ENCODE measurements at regions not wholly inside any gene's neighbourhood (a gene's known extent, or its start where the extent isn't known, plus 50 kb on each side); places are given as distances from the start of the nearest gene placed in this dataset.

- DNase-seq (ENCODE audit: low spot score) = no peak
- no peak for TF ChIP-seq CTCF (IDR thresholded peaks at IDR 0.05; ENCODE audit: extremely low read depth, insufficient read depth, missing control alignments)
- in situ Hi-C loops (cut with MboI; ENCODE audit: low pct_unique_long_range_greater_than_20kb, low sequenced_read_pairs, unreplicated experiment) = loop anchor here (10.0 kb wide), 1 partner anchor 73 kb away; no protein-coding TSS in a partner anchor
Observed at GRCh38 chr15:92811148-92811913, 88.8 kb upstream of the CHD2 start.

- TF ChIP-seq CTCF (IDR thresholded peaks at IDR 0.05; ENCODE audit: extremely low read depth, insufficient read depth, missing control alignments) = no peak
- in situ Hi-C loops (cut with MboI; ENCODE audit: low pct_unique_long_range_greater_than_20kb, low sequenced_read_pairs, unreplicated experiment) = loop anchor here (10.0 kb wide), 1 partner anchor 73 kb away; no protein-coding TSS in a partner anchor
- DNase-seq (ENCODE audit: low spot score) = no peak
Observed at GRCh38 chr15:92812271-92812670, 87.9 kb upstream of the CHD2 start.

GRCh38 chr15:92813485-92813884 lies 86.6 kb upstream of the CHD2 start:
- in situ Hi-C loops (cut with MboI; ENCODE audit: low pct_unique_long_range_greater_than_20kb, low sequenced_read_pairs, unreplicated experiment) = loop anchor here (10.0 kb wide), 1 partner anchor 71 kb away; no protein-coding TSS in a partner anchor
- TF ChIP-seq CTCF (IDR thresholded peaks at IDR 0.05; ENCODE audit: extremely low read depth, insufficient read depth, missing control alignments) = no peak
- no peak for DNase-seq (ENCODE audit: low spot score)

GRCh38 chr15:92817339-92817886 lies 82.7 kb upstream of the CHD2 start:
- no peak for DNase-seq (ENCODE audit: low spot score)
- in situ Hi-C loops (cut with MboI; ENCODE audit: low pct_unique_long_range_greater_than_20kb, low sequenced_read_pairs, unreplicated experiment) = loop anchor here (10.0 kb wide), 1 partner anchor 67 kb away; no protein-coding TSS in a partner anchor
- no peak for TF ChIP-seq CTCF (IDR thresholded peaks at IDR 0.05; ENCODE audit: extremely low read depth, insufficient read depth, missing control alignments)

GRCh38 chr15:92818651-92819277 lies 81.4 kb upstream of the CHD2 start:
- in situ Hi-C loops (cut with MboI; ENCODE audit: low pct_unique_long_range_greater_than_20kb, low sequenced_read_pairs, unreplicated experiment) = loop anchor here (10.0 kb wide), 1 partner anchor 66 kb away; no protein-coding TSS in a partner anchor
- no peak for DNase-seq (ENCODE audit: low spot score)
- no peak for TF ChIP-seq CTCF (IDR thresholded peaks at IDR 0.05; ENCODE audit: extremely low read depth, insufficient read depth, missing control alignments)
